IPS DF 4.7 (cell line): ENCODE measurements at regions not wholly inside any gene's neighbourhood (a gene's known extent, or its start where the extent isn't known, plus 50 kb on each side); places are given as distances from the start of the nearest gene placed in this dataset.
A peak's percentile ranks its signal among the peaks of the same experiment; 100 is the strongest.
"Not testable (repeated sequence)": the region's sequence is repeated elsewhere in the genome, so short reads cannot be mapped to it uniquely, and the experiment has no call there.

Source experiments
- DNase-seq: peaks from one replicate; pipeline ENCODE4 v3.0.0-alpha.2; 2013; ENCODE audit warnings: low spot score; ENCODE audit errors: extremely low read depth

- no peak for DNase-seq
Observed at GRCh38 chr2:123481406-123481805, 543.7 kb upstream of the CNTNAP5 start.

GRCh38 chr2:123485056-123485455 is 540.0 kb upstream of the CNTNAP5 start:
- DNase-seq: no peak

- no peak for DNase-seq
Observed at GRCh38 chr2:123493687-123494086, 531.4 kb upstream of the CNTNAP5 start.

- no peak for DNase-seq
Observed at GRCh38 chr2:123495241-123495640, 529.8 kb upstream of the CNTNAP5 start.

- DNase-seq: no peak
Observed at GRCh38 chr2:123500346-123500745, 524.7 kb upstream of the CNTNAP5 start.

- DNase-seq: no peak
Observed at GRCh38 chr2:123500988-123501387, 524.1 kb upstream of the CNTNAP5 start.

- DNase-seq: no peak
Observed at GRCh38 chr2:123502931-123503330, 522.2 kb upstream of the CNTNAP5 start.

GRCh38 chr2:123512547-123512946 is 512.5 kb upstream of the CNTNAP5 start:
- no peak for DNase-seq

GRCh38 chr2:123513351-123513750 is 511.7 kb upstream of the CNTNAP5 start:
- no peak for DNase-seq

- peak; percentile 1 for DNase-seq
Observed at GRCh38 chr2:123514613-123515207, 510.4 kb upstream of the CNTNAP5 start.

- no peak for DNase-seq
Observed at GRCh38 chr2:123518367-123518766, 506.7 kb upstream of the CNTNAP5 start.

GRCh38 chr2:123521854-123522253 is 503.2 kb upstream of the CNTNAP5 start:
- no peak for DNase-seq

GRCh38 chr2:123522498-123522897 is 502.6 kb upstream of the CNTNAP5 start:
- DNase-seq: not testable (repeated sequence)

GRCh38 chr2:123528996-123529707 is 495.9 kb upstream of the CNTNAP5 start:
- no peak for DNase-seq

GRCh38 chr2:123530004-123530403 is 495.1 kb upstream of the CNTNAP5 start:
- no peak for DNase-seq

- no peak for DNase-seq
Observed at GRCh38 chr2:123532126-123532525, 493.0 kb upstream of the CNTNAP5 start.

- no peak for DNase-seq
Observed at GRCh38 chr2:123532994-123533393, 492.1 kb upstream of the CNTNAP5 start.

- DNase-seq: no peak
Observed at GRCh38 chr2:123540291-123540690, 484.8 kb upstream of the CNTNAP5 start.

- no peak for DNase-seq
Observed at GRCh38 chr2:123546353-123546752, 478.7 kb upstream of the CNTNAP5 start.

- DNase-seq: no peak
Observed at GRCh38 chr2:123563515-123563914, 461.6 kb upstream of the CNTNAP5 start.

- DNase-seq: no peak
Observed at GRCh38 chr2:123566291-123566946, 458.7 kb upstream of the CNTNAP5 start.

- no peak for DNase-seq
Observed at GRCh38 chr2:123578016-123578415, 447.1 kb upstream of the CNTNAP5 start.

- DNase-seq: no peak
Observed at GRCh38 chr2:123596621-123597020, 428.5 kb upstream of the CNTNAP5 start.
